Liver (tissue), 7 donors: ENCODE measurements at regions not wholly inside any gene's neighbourhood (a gene's known extent, or its start where the extent isn't known, plus 50 kb on each side); places are given as distances from the start of the nearest gene placed in this dataset.

Experiments
- DNase-seq: peaks from one replicate; pipeline ENCODE4 v3.0.0-alpha.2; 2017; ENCODE audit warnings: low spot score
- H3K27ac ChIP-seq, 2 donors: one replicate each; pipeline ENCODE4 v1.7.0; 2013; ENCODE audit warnings: inconsistent platforms in 2 of 2, low read length in 2 of 2, control low read depth in 1 of 2, low read depth in 1 of 2, mild to moderate bottlenecking in 1 of 2
- H3K27me3 ChIP-seq, 4 donors: one replicate each; pipeline versions ENCODE4 v1.6.1 to v1.7.0; 2013; ENCODE audit warnings: low read length in 3 of 4, inconsistent platforms in 1 of 4, mild to moderate bottlenecking in 1 of 4, moderate library complexity in 1 of 4; ENCODE audit not compliant: control insufficient read depth in 4 of 4, insufficient read depth in 4 of 4
- H3K36me3 ChIP-seq, 4 donors: one replicate each; pipeline versions ENCODE4 v1.6.1 to v1.7.0; 2013; ENCODE audit warnings: low read length in 3 of 4, mild to moderate bottlenecking in 3 of 4, low read depth in 1 of 4, moderate library complexity in 1 of 4; ENCODE audit not compliant: control insufficient read depth in 4 of 4, insufficient read depth in 3 of 4
- H3K4me1 ChIP-seq, 4 donors: one replicate each; pipeline versions ENCODE4 v1.6.1 to v1.7.0; 2013; ENCODE audit warnings: low read length in 3 of 4, mild to moderate bottlenecking in 3 of 4, moderate library complexity in 1 of 4; ENCODE audit not compliant: control insufficient read depth in 4 of 4, insufficient read depth in 4 of 4
- H3K4me3 ChIP-seq, 3 donors: one replicate each; pipeline versions ENCODE4 v1.6.1 to v1.7.0; 2013; ENCODE audit warnings: low read length in 3 of 3, control low read depth in 1 of 3, low read depth in 1 of 3, mild to moderate bottlenecking in 1 of 3
- H3K9ac ChIP-seq, 2 donors: one replicate each; pipeline ENCODE4 v1.7.0; 2013; ENCODE audit warnings: low read length in 2 of 2, mild to moderate bottlenecking in 2 of 2, moderate library complexity in 2 of 2, control low read depth in 1 of 2, low read depth in 1 of 2
- H3K9me3 ChIP-seq, 4 donors: one replicate each; pipeline versions ENCODE4 v1.6.1 to v1.7.0; 2013; ENCODE audit warnings: low read length in 3 of 4; ENCODE audit not compliant: control insufficient read depth in 4 of 4
- EGR1 ChIP-seq, 2 donors: IDR thresholded peaks; 2 replicates each; pipeline ENCODE4 v1.6.1; 2016 to 2018; ENCODE audit warnings: antibody characterized with exemption in 2 of 2, low read depth in 2 of 2
- GABPA ChIP-seq, 2 donors: IDR thresholded peaks in 1 of 2; conservative IDR thresholded peaks in 1 of 2; 2 replicates each; pipeline ENCODE4 v1.6.1; 2016; ENCODE audit warnings: antibody characterized with exemption in 2 of 2, mild to moderate bottlenecking in 1 of 2, moderate library complexity in 1 of 2
- HNF4G ChIP-seq: IDR thresholded peaks from 2 replicates; pipeline ENCODE4 v1.6.1; 2016; ENCODE audit warnings: antibody characterized with exemption
- NR2F2 ChIP-seq: IDR thresholded peaks from 2 replicates; pipeline ENCODE4 v1.6.1; 2016; ENCODE audit warnings: antibody characterized with exemption
- RAD21 ChIP-seq, 2 donors: IDR thresholded peaks; 2 replicates each; pipeline ENCODE4 v1.6.1; 2016; ENCODE audit warnings: antibody characterized with exemption in 2 of 2, mild to moderate bottlenecking in 2 of 2
- RXRA ChIP-seq, 2 donors: IDR thresholded peaks; 2 replicates each; pipeline ENCODE4 v1.6.1; 2017 to 2018; ENCODE audit warnings: antibody characterized with exemption in 2 of 2, mild to moderate bottlenecking in 1 of 2
- SP1 ChIP-seq: IDR thresholded peaks from 2 replicates; pipeline ENCODE4 v1.6.1; 2018; ENCODE audit warnings: antibody characterized with exemption, mild to moderate bottlenecking
- YY1 ChIP-seq: IDR thresholded peaks from 2 replicates; pipeline ENCODE4 v1.6.1; 2016; ENCODE audit warnings: antibody characterized with exemption, mild to moderate bottlenecking
- WGBS: extraction: QIAGEN DNeasy Blood & Tissue Kit; methylation state at CpG from one replicate; pipeline ENCODE4 v1.1.7; 2013; 5-methylcytosine and 5-hydroxymethylcytosine counted together
- TF ChIP-seq, protein P1 (sequence below): IDR thresholded peaks from 2 replicates; pipeline ENCODE4 v1.6.1; 2016; ENCODE audit warnings: antibody characterized with exemption, mild to moderate bottlenecking
- TF ChIP-seq, protein P2 (sequence below): IDR thresholded peaks from 2 replicates; pipeline ENCODE4 v1.6.1; 2016; ENCODE audit warnings: antibody characterized with exemption
- TF ChIP-seq, protein P3 (sequence below): IDR thresholded peaks from 2 replicates; pipeline ENCODE4 v1.6.1; 2016; ENCODE audit warnings: antibody characterized with exemption
- TF ChIP-seq, protein P4 (sequence below): IDR thresholded peaks from 2 replicates; pipeline ENCODE4 v1.6.1; 2016; ENCODE audit warnings: antibody characterized with exemption
- donor health status: healthy.
- donor health status: healthy.
- donor health status: healthy.
- donor health status: healthy.

DNA sequence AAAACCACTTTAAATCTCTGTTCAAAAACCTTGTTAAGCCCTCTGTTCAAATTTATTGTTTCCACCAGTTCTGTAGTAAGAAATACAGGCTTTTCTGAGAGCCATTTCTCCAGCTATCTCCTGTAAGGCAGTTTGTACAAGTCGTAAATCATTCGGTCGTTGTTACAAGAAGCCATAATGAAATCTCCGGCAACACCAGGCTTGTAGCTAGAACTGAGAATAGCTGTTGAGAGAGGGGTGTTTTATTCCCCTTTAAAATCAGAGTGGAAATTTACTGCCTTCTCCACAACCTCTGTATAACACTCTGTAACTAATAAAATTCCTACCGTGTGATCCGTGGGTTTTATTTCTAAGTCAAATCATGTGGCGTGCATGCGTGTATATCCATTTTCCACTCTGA lies 335.8 kb upstream of the KAZN start:
- Histone ChIP-seq H3K9ac (no peak overlapping the region), H3K36me3 (no peaks in the 10 kb centered on the region), H3K27ac (no peak overlapping the region), H3K4me3 (no peak overlapping the region), H3K4me1 (no peaks in the 10 kb centered on the region), H3K9me3 (no peaks in the 10 kb centered on the region), H3K27me3 (peaks cover 0 to 3% (median 1%) of the 10 kb centered on the region in 4 donors)
- 78% methylated on average over 8 of the region's 8 CpGs for WGBS
- TF ChIP-seq, protein P1, sequence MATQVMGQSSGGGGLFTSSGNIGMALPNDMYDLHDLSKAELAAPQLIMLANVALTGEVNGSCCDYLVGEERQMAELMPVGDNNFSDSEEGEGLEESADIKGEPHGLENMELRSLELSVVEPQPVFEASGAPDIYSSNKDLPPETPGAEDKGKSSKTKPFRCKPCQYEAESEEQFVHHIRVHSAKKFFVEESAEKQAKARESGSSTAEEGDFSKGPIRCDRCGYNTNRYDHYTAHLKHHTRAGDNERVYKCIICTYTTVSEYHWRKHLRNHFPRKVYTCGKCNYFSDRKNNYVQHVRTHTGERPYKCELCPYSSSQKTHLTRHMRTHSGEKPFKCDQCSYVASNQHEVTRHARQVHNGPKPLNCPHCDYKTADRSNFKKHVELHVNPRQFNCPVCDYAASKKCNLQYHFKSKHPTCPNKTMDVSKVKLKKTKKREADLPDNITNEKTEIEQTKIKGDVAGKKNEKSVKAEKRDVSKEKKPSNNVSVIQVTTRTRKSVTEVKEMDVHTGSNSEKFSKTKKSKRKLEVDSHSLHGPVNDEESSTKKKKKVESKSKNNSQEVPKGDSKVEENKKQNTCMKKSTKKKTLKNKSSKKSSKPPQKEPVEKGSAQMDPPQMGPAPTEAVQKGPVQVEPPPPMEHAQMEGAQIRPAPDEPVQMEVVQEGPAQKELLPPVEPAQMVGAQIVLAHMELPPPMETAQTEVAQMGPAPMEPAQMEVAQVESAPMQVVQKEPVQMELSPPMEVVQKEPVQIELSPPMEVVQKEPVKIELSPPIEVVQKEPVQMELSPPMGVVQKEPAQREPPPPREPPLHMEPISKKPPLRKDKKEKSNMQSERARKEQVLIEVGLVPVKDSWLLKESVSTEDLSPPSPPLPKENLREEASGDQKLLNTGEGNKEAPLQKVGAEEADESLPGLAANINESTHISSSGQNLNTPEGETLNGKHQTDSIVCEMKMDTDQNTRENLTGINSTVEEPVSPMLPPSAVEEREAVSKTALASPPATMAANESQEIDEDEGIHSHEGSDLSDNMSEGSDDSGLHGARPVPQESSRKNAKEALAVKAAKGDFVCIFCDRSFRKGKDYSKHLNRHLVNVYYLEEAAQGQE, result no peak
- TF ChIP-seq HNF4G (no peak), EGR1 (IDR thresholded peaks at IDR 0.05; ENCODE audit: low read depth in 2 of 2) (no peak), GABPA (IDR thresholded peaks at IDR 0.05 in 1 of 2, conservative IDR thresholded peaks at IDR 0.05 in 1 of 2) (no peak), NR2F2 (no peak), YY1 (no peak), SP1 (no peak), RXRA (IDR thresholded peaks at IDR 0.05) (no peak)
- TF ChIP-seq, protein P2, sequence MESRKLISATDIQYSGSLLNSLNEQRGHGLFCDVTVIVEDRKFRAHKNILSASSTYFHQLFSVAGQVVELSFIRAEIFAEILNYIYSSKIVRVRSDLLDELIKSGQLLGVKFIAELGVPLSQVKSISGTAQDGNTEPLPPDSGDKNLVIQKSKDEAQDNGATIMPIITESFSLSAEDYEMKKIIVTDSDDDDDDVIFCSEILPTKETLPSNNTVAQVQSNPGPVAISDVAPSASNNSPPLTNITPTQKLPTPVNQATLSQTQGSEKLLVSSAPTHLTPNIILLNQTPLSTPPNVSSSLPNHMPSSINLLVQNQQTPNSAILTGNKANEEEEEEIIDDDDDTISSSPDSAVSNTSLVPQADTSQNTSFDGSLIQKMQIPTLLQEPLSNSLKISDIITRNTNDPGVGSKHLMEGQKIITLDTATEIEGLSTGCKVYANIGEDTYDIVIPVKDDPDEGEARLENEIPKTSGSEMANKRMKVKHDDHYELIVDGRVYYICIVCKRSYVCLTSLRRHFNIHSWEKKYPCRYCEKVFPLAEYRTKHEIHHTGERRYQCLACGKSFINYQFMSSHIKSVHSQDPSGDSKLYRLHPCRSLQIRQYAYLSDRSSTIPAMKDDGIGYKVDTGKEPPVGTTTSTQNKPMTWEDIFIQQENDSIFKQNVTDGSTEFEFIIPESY, result no peak
- DNase-seq, result no peak

DNA sequence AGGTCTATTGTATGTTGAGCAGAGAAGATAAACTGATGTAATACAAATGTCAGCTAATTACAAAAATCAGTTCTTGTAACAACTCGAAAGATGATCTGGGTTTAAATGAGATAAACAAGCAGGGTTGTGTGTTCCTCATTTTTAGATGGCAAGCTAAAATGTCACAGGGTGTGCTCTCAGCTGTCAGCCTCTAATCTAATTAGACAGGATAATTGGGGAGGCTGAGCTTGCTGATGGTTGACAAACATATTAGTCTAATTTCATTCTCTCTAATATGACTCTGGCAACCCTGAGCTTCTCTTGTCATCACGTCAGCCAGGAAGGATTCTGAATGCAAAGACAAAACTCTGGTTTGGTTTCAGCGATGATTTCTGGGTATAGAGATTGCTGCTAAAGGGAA lies 335.3 kb upstream of the KAZN start:
- no peak overlapping the region for H3K9ac ChIP-seq
- H3K9me3 ChIP-seq, result no peaks in the 10 kb centered on the region
- H3K27me3 ChIP-seq, result peaks cover 0 to 3% (median 1%) of the 10 kb centered on the region in 4 donors
- H3K4me1 ChIP-seq, result no peaks in the 10 kb centered on the region
- H3K27ac ChIP-seq, result no peak overlapping the region
- no peaks in the 10 kb centered on the region for H3K36me3 ChIP-seq
- TF ChIP-seq, protein P3, sequence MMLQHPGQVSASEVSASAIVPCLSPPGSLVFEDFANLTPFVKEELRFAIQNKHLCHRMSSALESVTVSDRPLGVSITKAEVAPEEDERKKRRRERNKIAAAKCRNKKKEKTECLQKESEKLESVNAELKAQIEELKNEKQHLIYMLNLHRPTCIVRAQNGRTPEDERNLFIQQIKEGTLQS, result no peak
- TF ChIP-seq HNF4G (no peak), RAD21 (IDR thresholded peaks at IDR 0.05) (no peak), EGR1 (IDR thresholded peaks at IDR 0.05; ENCODE audit: low read depth in 2 of 2) (no peak), NR2F2 (no peak), RXRA (IDR thresholded peaks at IDR 0.05) (no peak)
- TF ChIP-seq, protein P4, sequence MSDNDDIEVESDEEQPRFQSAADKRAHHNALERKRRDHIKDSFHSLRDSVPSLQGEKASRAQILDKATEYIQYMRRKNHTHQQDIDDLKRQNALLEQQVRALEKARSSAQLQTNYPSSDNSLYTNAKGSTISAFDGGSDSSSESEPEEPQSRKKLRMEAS, result no peak
- TF ChIP-seq, protein P2, result no peak
- H3K4me3 ChIP-seq, result no peak overlapping the region
- DNase-seq, result no peak
- WGBS, result 64% methylated on average over 3 of the region's 3 CpGs
